ENCODE measurements at regions not wholly inside any gene's neighbourhood (a gene's known extent, or its start where the extent isn't known, plus 50 kb on each side); places are given as distances from the start of the nearest gene placed in this dataset.

DNA sequence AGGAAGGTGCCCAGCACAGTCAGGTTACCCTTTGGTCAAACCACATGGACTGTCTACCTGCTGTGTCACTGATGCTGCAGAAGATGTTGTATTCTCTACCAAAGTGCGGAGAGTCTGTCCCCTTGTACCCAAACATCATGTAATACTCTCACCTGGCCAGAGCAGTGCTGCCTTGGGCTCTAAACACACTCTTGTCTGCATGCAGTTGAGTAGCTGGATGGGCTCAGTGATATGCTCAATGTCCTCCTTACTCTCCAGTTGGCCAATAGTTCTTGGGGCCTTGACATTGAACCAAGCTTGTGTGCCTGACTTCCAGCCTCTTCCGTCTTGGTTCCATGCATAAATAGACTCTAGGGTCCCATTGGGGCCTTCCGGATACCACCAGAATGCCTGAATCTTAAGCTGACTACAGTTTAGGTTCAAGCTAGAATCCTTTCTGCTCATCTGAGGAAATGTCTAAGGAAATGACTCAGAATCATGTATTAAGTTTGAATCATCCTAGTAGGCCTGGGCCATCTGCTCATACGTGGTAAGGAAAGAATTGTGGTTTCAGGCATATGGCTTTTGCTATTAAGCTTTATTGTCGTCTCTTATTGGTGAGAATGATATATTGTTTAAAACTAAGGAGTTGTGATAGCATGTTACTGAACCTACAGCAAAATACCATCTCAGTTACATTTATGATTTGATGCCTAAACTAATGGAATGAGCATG, 118.0 kb downstream of the OTUD1 start:
- H3K27me3 ChIP-seq = no peaks in the 10 kb centered on the region
- DNase-seq = no peak
- H3K9me3 ChIP-seq = peaks cover 0 to 12% (median 0%) of the 10 kb centered on the region in 3 donors
- no peak for TF ChIP-seq POLR2A (IDR thresholded peaks at IDR 0.05)
- TF ChIP-seq, protein P1, sequence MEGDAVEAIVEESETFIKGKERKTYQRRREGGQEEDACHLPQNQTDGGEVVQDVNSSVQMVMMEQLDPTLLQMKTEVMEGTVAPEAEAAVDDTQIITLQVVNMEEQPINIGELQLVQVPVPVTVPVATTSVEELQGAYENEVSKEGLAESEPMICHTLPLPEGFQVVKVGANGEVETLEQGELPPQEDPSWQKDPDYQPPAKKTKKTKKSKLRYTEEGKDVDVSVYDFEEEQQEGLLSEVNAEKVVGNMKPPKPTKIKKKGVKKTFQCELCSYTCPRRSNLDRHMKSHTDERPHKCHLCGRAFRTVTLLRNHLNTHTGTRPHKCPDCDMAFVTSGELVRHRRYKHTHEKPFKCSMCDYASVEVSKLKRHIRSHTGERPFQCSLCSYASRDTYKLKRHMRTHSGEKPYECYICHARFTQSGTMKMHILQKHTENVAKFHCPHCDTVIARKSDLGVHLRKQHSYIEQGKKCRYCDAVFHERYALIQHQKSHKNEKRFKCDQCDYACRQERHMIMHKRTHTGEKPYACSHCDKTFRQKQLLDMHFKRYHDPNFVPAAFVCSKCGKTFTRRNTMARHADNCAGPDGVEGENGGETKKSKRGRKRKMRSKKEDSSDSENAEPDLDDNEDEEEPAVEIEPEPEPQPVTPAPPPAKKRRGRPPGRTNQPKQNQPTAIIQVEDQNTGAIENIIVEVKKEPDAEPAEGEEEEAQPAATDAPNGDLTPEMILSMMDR (IDR thresholded peaks at IDR 0.05 in 4 of 5, conservative IDR thresholded peaks at IDR 0.05 in 1 of 5) = no peak
- H3K4me3 ChIP-seq = no peak overlapping the region
- in situ Hi-C loops (cut with MboI; ENCODE audit: low sequenced_read_pairs in 4 of 4) = no loop called here
- no peaks in the 10 kb centered on the region for H3K4me1 ChIP-seq
- ATAC-seq = no peak
- no peaks in the 10 kb centered on the region for H3K36me3 ChIP-seq
- intact Hi-C loops (cut with DNase I; ENCODE audit: low total_unique reads) = no loop called here
- H3K27ac ChIP-seq = no peak overlapping the region

DNA sequence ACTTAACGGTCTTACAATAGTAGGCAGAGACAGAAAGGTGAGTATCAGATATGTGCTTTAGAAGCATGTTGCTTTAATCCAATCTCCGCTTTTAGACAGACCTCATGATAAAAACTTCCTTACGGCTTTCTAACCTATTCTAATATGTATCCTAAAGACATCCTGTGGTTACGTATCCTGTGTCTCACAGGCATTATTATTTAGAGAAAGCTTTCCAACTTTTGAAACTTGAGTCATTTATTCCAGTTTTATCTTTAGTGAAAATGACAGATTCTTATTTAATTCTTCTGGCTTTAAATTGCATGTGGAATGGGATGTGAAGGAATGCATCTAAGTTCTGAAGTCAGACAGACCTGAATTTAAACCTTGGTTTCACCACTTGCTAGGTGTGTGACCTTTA, 118.9 kb downstream of the OTUD1 start:
- no peaks in the 10 kb centered on the region for H3K4me1 ChIP-seq
- no peak overlapping the region for H3K4me3 ChIP-seq
- peaks cover 0 to 12% (median 0%) of the 10 kb centered on the region in 3 donors for H3K9me3 ChIP-seq
- intact Hi-C loops (cut with DNase I; ENCODE audit: low total_unique reads) = no loop called here
- H3K27me3 ChIP-seq = no peaks in the 10 kb centered on the region
- in situ Hi-C loops (cut with MboI; ENCODE audit: low sequenced_read_pairs in 4 of 4) = no loop called here
- no peak for DNase-seq
- TF ChIP-seq, protein P1 (IDR thresholded peaks at IDR 0.05 in 4 of 5, conservative IDR thresholded peaks at IDR 0.05 in 1 of 5) = no peak
- TF ChIP-seq POLR2A (IDR thresholded peaks at IDR 0.05) = no peak
- H3K36me3 ChIP-seq = no peaks in the 10 kb centered on the region
- H3K27ac ChIP-seq = no peak overlapping the region
- ATAC-seq = no peak

DNA sequence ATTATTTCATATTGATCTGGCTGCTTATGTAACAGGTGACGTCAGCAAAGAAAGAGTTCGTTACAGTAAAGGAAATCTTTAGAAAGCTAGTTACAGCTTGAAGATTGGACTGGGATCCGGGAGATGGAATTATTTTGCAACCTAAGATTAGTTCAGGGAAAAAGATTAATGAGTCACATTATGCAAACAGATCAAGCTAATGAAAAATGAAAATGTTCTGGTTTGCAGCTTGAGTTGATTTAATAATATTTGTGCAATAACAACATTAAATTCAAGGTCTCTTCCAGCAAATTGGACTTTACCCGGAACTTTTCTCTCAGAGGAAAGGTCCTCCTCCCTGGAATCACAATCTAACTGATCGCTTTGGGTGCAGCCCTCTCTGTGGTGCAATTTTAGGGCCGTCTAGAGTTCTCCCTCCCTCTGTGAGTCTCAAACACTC, 119.5 kb downstream of the OTUD1 start:
- ATAC-seq = no peak
- Histone ChIP-seq H3K4me1 (no peaks in the 10 kb centered on the region), H3K36me3 (no peaks in the 10 kb centered on the region), H3K27me3 (no peaks in the 10 kb centered on the region), H3K9me3 (peaks cover 0 to 12% (median 0%) of the 10 kb centered on the region in 3 donors), H3K4me3 (no peak overlapping the region), H3K27ac (no peak overlapping the region)
- DNase-seq = no peak
- no peak for TF ChIP-seq POLR2A (IDR thresholded peaks at IDR 0.05)
- TF ChIP-seq, protein P1 (IDR thresholded peaks at IDR 0.05 in 4 of 5, conservative IDR thresholded peaks at IDR 0.05 in 1 of 5) = no peak
- in situ Hi-C loops (cut with MboI; ENCODE audit: low sequenced_read_pairs in 4 of 4) = no loop called here
- intact Hi-C loops (cut with DNase I; ENCODE audit: low total_unique reads) = no loop called here

DNA sequence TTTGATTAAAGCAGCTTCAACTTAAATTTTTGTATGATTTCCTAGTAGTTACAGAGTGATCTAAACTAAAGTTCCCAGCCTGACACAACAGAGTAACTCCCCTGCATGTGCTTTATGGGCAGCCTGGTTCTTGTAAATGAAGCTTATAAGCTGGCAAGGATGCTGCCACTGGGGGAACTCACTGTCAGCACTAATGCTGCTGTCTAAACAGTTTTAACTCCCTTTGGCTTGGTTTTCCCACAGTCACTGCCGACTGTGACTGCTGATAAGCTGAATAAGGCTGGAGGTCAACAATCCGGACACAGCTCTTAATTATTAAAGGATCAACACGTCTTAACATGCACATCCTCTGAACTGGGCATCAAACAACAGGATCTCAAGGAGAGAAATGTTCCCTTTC, 130.1 kb downstream of the OTUD1 start:
- ATAC-seq (no peak), DNase-seq (no peak)
- no peaks in the 10 kb centered on the region for H3K27me3 ChIP-seq
- H3K27ac ChIP-seq = no peak overlapping the region
- in situ Hi-C loops (cut with MboI; ENCODE audit: low sequenced_read_pairs in 4 of 4) = no loop called here
- no peak overlapping the region for H3K4me3 ChIP-seq
- peaks cover 0 to 15% (median 0%) of the 10 kb centered on the region in 3 donors for H3K9me3 ChIP-seq
- TF ChIP-seq, protein P1 (IDR thresholded peaks at IDR 0.05 in 4 of 5, conservative IDR thresholded peaks at IDR 0.05 in 1 of 5) = no peak
- H3K4me1 ChIP-seq = no peaks in the 10 kb centered on the region
- intact Hi-C loops (cut with DNase I; ENCODE audit: low total_unique reads) = no loop called here
- H3K36me3 ChIP-seq = no peaks in the 10 kb centered on the region

DNA sequence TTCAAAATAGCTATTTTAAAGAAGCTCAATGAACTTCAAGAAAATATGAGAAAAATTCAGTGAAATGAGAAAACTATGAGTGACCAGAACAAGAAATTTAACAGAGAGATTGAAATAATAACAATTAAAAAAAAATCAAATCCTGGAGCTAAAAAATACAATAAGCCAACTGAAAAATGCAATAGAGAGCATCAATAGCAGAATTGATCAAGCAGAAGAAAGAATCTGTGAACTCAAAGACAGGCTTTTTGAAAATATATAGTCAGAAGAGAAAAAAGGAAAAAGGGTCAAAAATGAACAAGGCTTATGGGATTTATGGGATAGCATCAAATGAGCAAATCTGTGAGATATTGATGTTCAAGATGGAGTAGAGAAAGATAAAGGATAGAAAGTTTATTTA, 133.0 kb downstream of the OTUD1 start:
- H3K9me3 ChIP-seq = peaks cover 0 to 15% (median 0%) of the 10 kb centered on the region in 3 donors
- no peak for DNase-seq
- H3K36me3 ChIP-seq = no peaks in the 10 kb centered on the region
- no peak overlapping the region for H3K4me3 ChIP-seq
- no peaks in the 10 kb centered on the region for H3K4me1 ChIP-seq
- intact Hi-C loops (cut with DNase I; ENCODE audit: low total_unique reads) (no loop called here), in situ Hi-C loops (cut with MboI; ENCODE audit: low sequenced_read_pairs in 4 of 4) (no loop called here)
- H3K27me3 ChIP-seq = no peaks in the 10 kb centered on the region
- ATAC-seq = no peak
- no peak overlapping the region for H3K27ac ChIP-seq
- TF ChIP-seq POLR2A (IDR thresholded peaks at IDR 0.05) = no peak
- TF ChIP-seq, protein P1 (IDR thresholded peaks at IDR 0.05 in 4 of 5, conservative IDR thresholded peaks at IDR 0.05 in 1 of 5) = no peak

All from gastrocnemius medialis (tissue), 4 donors.